ENCODE measurements at regions not wholly inside any gene's neighbourhood (a gene's known extent, or its start where the extent isn't known, plus 50 kb on each side); places are given as distances from the start of the nearest gene placed in this dataset.

- no peak for TF ChIP-seq POLR2A (IDR thresholded peaks at IDR 0.05)
- TF ChIP-seq CTCF (IDR thresholded peaks at IDR 0.05), result no peak
These were observed 452.9 kb upstream of the EPHA5 start for GRCh38 chr4:66123190-66123589.
